ENCODE measurements at regions not wholly inside any gene's neighbourhood (a gene's known extent, or its start where the extent isn't known, plus 50 kb on each side); places are given as distances from the start of the nearest gene placed in this dataset.
A peak's percentile ranks its signal among the peaks of the same experiment; 100 is the strongest.

GRCh38 chr1:37284053-37284452 is 190.3 kb upstream of the ZC3H12A start:
- DNase-seq, result no peak

GRCh38 chr1:37286881-37287280 is 187.5 kb upstream of the ZC3H12A start:
- no peak for DNase-seq

GRCh38 chr1:37288900-37289299 is 185.5 kb upstream of the ZC3H12A start:
- DNase-seq, result no peak

GRCh38 chr1:37290718-37291117 is 183.7 kb upstream of the ZC3H12A start:
- peak; percentile 76 for DNase-seq

DNA sequence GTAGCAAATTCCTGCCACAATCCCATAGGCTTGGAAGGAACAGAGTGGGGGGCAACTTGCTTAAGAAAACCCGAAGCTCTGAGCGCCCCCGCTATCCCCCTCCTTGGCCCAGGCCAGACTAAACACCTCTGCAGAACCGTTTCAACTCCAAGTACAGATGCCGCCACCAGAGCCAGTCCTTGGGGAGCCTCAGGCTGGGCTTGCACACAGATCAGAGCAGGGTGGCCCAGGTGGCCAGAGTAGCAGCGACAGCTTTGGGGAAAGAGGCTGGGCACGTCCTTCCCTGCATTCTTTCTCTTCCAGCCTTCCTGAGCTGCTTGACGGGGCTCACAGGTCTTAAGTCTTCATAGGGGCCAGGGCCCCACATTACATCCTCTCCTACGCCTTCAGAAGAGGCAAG is 181.6 kb upstream of the ZC3H12A start:
- no peak for DNase-seq

GRCh38 chr1:37294096-37294495 is 180.3 kb upstream of the ZC3H12A start:
- no peak for DNase-seq

- no peak for DNase-seq
Observed at GRCh38 chr1:37294529-37294928, 179.9 kb upstream of the ZC3H12A start.

- DNase-seq, result no peak
Observed at GRCh38 chr1:37298769-37299168, 175.6 kb upstream of the ZC3H12A start.

DNA sequence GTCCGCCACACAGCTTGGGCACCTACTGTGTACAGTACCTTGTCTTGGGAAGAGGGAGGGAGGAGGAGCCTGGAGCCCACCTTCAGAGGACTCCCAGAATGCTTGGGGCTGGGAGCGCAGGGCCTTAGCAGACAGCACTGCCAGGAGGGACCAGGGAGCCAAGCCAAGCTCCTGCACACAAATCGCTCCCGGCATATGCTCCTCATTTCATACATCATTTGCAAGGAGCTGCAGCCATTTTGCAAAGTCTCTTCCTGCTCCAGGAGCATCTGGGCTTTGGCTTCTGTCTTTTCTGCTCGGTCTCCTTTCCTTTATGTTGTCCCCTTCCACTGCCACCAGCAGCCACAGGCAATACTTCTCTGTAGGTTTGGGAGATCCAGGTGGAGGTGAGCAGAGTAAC is 175.2 kb upstream of the ZC3H12A start:
- DNase-seq, result no peak

DNA sequence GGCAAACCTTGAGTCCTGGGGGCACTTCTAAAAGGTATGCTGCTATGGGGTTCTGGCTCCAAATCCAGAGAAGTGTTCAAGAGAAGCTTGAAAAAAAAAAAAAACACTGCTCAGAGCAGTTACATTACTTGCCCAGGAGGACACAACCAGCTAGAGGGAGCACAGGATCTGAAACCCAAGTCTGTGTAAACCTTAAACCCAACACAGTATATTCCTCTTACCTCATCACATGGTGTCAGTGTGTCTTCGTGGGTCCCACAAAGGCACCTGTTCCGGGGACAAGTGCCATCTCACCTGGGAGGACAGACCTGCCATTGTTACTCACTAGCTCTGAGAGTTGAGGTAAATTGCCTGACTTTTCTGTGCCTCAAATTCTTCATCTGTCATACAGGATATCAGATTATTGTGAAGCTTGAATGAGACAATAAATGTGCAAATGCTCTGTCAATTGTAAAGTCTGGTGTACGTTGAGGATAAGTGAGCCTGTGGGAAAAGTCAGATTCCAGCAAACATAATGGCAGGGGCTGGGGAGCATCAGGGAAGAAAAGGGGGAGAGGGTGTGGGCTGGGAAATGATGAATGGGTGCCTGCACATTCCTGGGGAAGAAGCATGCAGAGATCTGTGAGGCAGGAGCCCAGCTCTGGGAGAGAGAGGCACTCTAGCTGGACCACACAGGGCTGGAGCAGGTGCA is 170.4 kb upstream of the ZC3H12A start:
- DNase-seq, result peak; percentile 79

- no peak for DNase-seq
Observed at GRCh38 chr1:37305108-37305507, 169.3 kb upstream of the ZC3H12A start.

GRCh38 chr1:37305841-37306240 is 168.5 kb upstream of the ZC3H12A start:
- DNase-seq, result peak; percentile 61

- DNase-seq, result peak; percentile 47
Observed at GRCh38 chr1:37306461-37306860, 167.9 kb upstream of the ZC3H12A start.

GRCh38 chr1:37306871-37307270 is 167.5 kb upstream of the ZC3H12A start:
- DNase-seq, result no peak

- no peak for DNase-seq
Observed at GRCh38 chr1:37308031-37308960, 166.1 kb upstream of the ZC3H12A start.

DNA sequence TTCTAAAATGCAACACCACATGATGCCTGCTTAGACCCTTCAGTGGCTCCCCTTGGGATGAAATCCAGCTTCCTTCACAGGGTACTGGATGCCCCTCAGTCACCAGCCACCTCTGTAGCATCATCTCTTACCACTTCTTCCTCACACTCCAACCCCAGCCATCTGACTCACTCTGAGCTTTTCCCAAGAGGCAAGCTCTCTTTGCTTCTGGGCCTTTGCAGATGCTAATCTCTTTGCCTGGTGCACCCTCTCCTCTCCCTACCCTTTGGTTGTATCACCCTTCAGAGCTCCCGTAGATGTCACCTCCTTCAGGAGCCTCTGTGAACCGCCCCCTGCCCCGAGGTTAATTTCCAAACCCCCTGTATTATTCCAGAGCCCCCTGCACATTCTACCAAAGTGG is 164.8 kb upstream of the ZC3H12A start:
- DNase-seq, result no peak

DNA sequence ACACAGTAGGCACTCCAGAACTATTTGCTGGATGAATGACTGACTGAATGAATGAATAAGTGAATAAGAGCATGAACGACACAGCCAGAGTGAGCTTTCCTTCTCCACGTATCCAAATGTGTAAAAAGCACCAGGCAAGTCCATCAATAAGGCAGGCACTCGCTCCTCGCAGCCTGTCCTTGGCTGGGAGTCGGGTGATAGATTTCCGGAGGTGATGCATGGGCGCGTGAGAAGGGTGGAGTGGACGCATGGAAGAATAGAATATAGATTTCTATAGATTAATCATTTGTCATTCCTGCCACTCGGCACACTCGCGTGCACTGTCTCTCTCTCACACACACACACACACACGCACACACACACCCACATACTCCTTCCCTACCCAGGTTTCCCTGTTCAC is 164.3 kb upstream of the ZC3H12A start:
- no peak for DNase-seq

DNA sequence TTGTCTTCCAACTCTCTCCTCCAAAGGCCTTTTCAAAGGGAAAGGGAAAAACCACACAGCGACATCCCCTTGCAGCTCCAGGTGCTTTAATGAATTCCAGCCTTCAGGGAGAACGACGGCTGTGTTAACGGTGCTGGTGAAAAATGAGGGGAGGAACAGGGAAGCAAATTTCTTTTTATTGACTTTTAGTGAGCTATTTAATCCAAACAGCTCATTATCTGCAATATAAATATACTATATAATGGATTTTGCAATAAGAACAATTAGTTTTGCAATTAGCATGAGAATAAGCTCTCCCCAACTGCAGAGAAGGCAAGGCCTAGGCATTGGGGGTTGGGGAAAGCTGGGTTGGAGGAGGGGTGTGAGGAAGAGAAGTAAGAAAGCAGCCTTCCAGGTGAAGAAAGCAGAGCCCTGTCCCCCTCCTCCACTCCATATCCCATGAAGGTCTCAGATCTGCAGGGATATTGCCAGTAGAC is 159.0 kb upstream of the ZC3H12A start:
- DNase-seq, result no peak

DNA sequence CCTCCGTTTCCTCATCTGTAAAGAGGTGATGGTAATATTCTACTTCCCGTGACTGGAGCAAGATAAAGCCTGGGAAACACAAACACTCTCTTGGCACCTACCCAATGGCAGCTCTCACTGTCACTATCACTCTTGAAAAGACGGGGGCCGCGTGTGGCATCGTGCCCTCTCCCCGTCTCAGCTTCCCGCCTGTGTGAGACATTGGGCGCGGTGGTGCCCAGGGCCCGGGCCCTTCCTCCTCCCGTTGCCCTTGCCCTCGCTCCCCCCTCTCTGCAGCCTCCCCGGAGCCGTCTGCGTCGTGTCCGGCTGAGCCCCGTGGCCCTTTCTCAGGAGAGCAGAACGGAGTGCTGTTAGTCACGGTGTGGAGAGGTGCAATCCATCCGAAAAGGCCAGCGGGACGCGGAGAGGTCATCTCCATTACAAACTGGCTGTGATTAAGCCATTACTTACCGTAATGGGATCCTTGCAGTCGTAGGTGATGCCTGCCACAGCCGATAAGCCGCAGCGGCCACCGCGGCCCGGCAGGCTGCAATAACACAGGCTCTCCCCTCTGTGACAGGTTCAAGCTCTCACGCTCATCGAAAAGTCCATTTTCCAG is 156.4 kb upstream of the ZC3H12A start:
- DNase-seq, result peak; percentile 74

DNA sequence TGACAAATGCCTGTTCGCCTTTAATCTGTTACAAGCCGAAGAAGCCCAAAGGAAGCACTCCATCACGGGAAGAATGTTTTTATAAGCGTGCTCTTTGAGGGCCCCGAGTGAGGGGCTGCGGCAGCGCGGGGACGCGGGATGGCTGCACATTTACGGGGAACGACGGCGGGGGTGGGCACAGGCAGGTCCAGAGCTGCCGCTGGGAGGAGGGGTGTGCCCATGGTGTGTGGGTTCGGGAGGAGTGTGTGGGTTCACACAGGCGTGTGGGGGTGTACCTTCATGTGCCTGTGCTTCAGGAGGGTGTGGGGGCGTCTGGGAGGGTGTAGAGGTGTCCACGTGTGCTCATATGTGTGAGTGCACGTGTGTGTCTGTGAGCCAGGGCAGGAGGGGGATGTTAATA is 155.9 kb upstream of the ZC3H12A start:
- DNase-seq, result no peak

DNA sequence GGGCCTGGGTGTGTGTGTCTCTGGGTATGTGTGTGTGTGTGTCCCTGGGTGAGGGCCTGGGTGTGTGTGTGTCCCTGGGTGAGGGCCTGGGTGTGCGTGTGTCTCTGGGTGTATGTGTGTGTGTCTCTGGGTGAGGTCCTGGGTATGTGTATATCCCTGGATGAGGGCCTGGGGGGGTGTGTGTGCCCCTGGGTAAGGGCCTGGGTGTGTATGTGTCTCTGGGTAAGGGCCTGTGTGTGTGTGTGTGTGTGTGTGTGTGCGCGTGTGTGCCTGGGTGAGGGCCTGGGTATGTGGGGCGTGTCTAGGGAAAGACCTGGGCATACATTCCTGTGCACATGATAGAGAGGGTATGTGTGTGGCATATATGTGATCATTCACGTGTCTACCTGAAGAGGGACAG is 155.1 kb upstream of the ZC3H12A start:
- DNase-seq, result no peak

DNA sequence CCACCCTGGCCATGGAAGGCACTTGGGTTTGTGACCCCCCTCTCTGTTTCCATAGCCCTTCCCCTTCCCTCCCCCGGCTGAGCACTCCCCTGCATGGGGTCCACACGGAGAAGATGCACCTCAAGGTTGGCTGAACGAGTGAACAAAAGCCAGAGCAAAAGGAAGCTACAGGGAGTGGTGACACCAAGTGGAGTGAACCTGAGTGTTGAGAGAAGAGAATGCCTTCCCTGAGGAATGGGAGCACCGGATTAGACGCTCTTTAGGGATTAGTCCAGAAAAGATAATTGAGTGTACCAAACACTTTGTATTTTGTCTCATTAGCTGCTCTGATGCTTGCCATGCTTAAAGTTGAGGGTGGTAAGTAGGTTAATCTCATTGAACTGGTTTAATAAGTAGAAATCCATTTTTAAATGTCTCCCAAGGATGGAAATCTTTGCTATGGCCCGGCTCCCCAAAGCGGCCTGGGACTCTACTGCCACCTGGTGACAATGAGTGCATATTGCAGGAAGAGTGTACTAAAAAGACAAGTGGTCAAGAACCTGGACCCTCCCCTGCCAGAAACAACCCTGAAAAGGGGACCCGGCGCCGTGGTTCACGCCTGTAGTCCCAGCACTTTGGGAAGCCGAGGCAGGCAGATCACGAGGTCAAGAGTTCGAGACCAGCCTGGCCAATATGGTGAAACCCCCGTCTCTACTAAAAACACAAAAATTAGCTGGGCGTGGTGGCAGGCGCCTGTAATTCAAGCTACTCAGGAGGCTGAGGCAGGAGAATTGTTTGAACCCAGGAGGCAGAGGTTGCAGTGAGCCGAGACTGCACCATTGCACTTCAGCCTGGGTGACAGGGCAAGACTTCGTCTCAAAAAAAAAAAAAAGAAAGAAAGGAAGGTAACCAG is 150.6 kb upstream of the ZC3H12A start:
- DNase-seq, result no peak

DNA sequence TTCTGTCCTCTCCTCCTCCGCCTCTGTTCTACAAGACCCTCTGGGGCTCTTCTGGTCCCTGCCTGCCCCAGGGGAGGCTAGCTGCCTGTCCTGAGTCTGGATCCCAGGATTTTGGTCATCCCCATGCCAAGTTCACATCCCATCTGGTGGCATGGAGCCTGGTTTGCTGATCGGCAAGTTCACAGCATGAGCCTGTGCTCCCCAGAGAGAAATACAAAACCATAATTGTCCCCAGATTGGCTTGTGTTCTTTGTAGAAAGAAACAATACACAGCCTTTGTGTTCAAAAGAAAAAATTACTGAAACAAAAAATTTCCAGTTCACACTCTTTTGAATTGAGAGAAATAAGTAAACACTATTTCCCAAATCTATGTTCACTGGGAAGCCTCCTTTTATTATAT is 149.4 kb upstream of the ZC3H12A start:
- DNase-seq, result no peak

All from DMS79 treated with DMSO at 0.1 percent for 48 hours (cell line).